ENCODE measurements at regions not wholly inside any gene's neighbourhood (a gene's known extent, or its start where the extent isn't known, plus 50 kb on each side); places are given as distances from the start of the nearest gene placed in this dataset.

GRCh38 chr1:82511441-82511840 lies 710.7 kb downstream of the ADGRL2 start:
- DNase-seq (ENCODE audit: low read depth in 2 of 2) = no peak

- DNase-seq (ENCODE audit: low read depth in 2 of 2) = no peak
Observed at GRCh38 chr1:82510431-82510830, 709.7 kb downstream of the ADGRL2 start.

GRCh38 chr1:82507011-82507410 lies 706.3 kb downstream of the ADGRL2 start:
- no peak for DNase-seq (ENCODE audit: low read depth in 2 of 2)

GRCh38 chr1:82503822-82504221 lies 703.1 kb downstream of the ADGRL2 start:
- no peak for DNase-seq (ENCODE audit: low read depth in 2 of 2)

GRCh38 chr1:82499022-82499421 lies 698.3 kb downstream of the ADGRL2 start:
- DNase-seq (ENCODE audit: low read depth in 2 of 2) = no peak

GRCh38 chr1:82494117-82494516 lies 693.4 kb downstream of the ADGRL2 start:
- DNase-seq (ENCODE audit: low read depth in 2 of 2) = no peak

- no peak for DNase-seq (ENCODE audit: low read depth in 2 of 2)
Observed at GRCh38 chr1:82492159-82492558, 691.4 kb downstream of the ADGRL2 start.

GRCh38 chr1:82491301-82492048 lies 690.7 kb downstream of the ADGRL2 start:
- no peak for DNase-seq (ENCODE audit: low read depth in 2 of 2)

GRCh38 chr1:82487778-82488177 lies 687.0 kb downstream of the ADGRL2 start:
- DNase-seq (ENCODE audit: low read depth in 2 of 2) = no peak

GRCh38 chr1:82486969-82487368 lies 686.2 kb downstream of the ADGRL2 start:
- peak in 1 of 2 donors; percentile 4 for DNase-seq (ENCODE audit: low read depth in 2 of 2)

- no peak for DNase-seq (ENCODE audit: low read depth in 2 of 2)
Observed at GRCh38 chr1:82486468-82486867, 685.7 kb downstream of the ADGRL2 start.

GRCh38 chr1:82485591-82486369 lies 685.0 kb downstream of the ADGRL2 start:
- DNase-seq (ENCODE audit: low read depth in 2 of 2) = no peak

- DNase-seq (ENCODE audit: low read depth in 2 of 2) = no peak
Observed at GRCh38 chr1:82483146-82483545, 682.4 kb downstream of the ADGRL2 start.

GRCh38 chr1:82478916-82479315 lies 678.2 kb downstream of the ADGRL2 start:
- no peak for DNase-seq (ENCODE audit: low read depth in 2 of 2)

GRCh38 chr1:82472489-82473131 lies 671.9 kb downstream of the ADGRL2 start:
- DNase-seq (ENCODE audit: low read depth in 2 of 2) = no peak

GRCh38 chr1:82466891-82467290 lies 666.2 kb downstream of the ADGRL2 start:
- DNase-seq (ENCODE audit: low read depth in 2 of 2) = peak in 1 of 2 donors; percentile 1

GRCh38 chr1:82466416-82466815 lies 665.7 kb downstream of the ADGRL2 start:
- no peak for DNase-seq (ENCODE audit: low read depth in 2 of 2)

- no peak for DNase-seq (ENCODE audit: low read depth in 2 of 2)
Observed at GRCh38 chr1:82465024-82465423, 664.3 kb downstream of the ADGRL2 start.

- peak in 1 of 2 donors; percentile 23 for DNase-seq (ENCODE audit: low read depth in 2 of 2)
Observed at GRCh38 chr1:82464362-82465001, 663.7 kb downstream of the ADGRL2 start.

GRCh38 chr1:82463951-82464350 lies 663.2 kb downstream of the ADGRL2 start:
- DNase-seq (ENCODE audit: low read depth in 2 of 2) = no peak

- no peak for DNase-seq (ENCODE audit: low read depth in 2 of 2)
Observed at GRCh38 chr1:82462366-82462765, 661.6 kb downstream of the ADGRL2 start.

- no peak for DNase-seq (ENCODE audit: low read depth in 2 of 2)
Observed at GRCh38 chr1:82455342-82455741, 654.6 kb downstream of the ADGRL2 start.

All from lung microvascular endothelial cell (primary cell).